ENCODE measurements at regions not wholly inside any gene's neighbourhood (a gene's known extent, or its start where the extent isn't known, plus 50 kb on each side); places are given as distances from the start of the nearest gene placed in this dataset.

DNA sequence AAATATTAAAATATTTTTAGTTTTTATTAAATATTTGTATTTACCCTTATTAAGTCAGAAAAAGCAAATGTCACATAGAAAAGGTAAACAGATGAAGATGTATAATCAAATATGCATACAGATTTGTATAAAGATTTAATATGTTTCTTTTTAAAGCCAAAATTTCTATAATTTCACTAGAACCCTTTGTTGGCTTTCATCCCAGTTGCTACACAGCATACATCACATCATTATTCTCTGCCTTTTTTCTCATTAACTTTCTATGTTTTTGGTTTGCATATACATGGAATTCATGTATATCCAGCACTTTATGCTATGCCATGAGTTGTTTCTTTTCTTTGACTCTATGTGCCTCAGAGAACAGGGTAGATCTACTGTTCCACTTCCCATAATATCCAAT lies 957.9 kb upstream of the ADGRL2 start:
- Histone ChIP-seq H3K27ac (ENCODE audit: insufficient read depth, low read depth, low read length, poor library complexity, severe bottlenecking) (no peak overlapping the region), H3K27me3 (ENCODE audit: control insufficient read depth, insufficient read depth, low read length, poor library complexity, severe bottlenecking) (no peaks in the 10 kb centered on the region), H3K4me3 (ENCODE audit: insufficient read depth, low read depth, low read length) (no peak overlapping the region), H3K9me3 (ENCODE audit: control insufficient read depth, low read length) (no peaks in the 10 kb centered on the region), H3K36me3 (ENCODE audit: control insufficient read depth, insufficient read depth, low read length) (no peaks in the 10 kb centered on the region), H3K4me1 (ENCODE audit: control insufficient read depth, insufficient read depth, low read length) (no peaks in the 10 kb centered on the region)

DNA sequence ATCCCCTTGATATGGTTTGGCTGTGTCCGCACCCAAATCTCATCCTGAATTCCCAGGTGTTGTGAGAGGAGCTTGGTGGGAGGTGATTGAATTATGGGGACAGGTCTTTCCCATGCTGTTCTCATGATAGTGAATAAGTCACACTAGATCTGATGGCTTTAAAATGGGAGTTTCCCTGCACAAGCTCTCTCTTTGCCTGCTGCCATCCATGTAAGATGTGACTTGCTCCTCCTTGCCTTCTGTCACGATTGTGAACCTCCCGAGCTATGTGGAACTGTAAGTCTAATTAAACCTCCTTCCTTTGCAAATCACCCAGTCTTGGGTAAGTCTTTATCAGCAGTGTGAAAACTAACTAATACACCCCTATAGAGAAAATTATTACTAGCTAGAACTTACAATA lies 959.5 kb upstream of the ADGRL2 start:
- Histone ChIP-seq H3K27me3 (ENCODE audit: control insufficient read depth, insufficient read depth, low read length, poor library complexity, severe bottlenecking) (no peaks in the 10 kb centered on the region), H3K27ac (ENCODE audit: insufficient read depth, low read depth, low read length, poor library complexity, severe bottlenecking) (no peak overlapping the region), H3K4me3 (ENCODE audit: insufficient read depth, low read depth, low read length) (no peak overlapping the region), H3K4me1 (ENCODE audit: control insufficient read depth, insufficient read depth, low read length) (no peaks in the 10 kb centered on the region), H3K9me3 (ENCODE audit: control insufficient read depth, low read length) (no peaks in the 10 kb centered on the region), H3K36me3 (ENCODE audit: control insufficient read depth, insufficient read depth, low read length) (no peaks in the 10 kb centered on the region)
- 91 to 98% methylated on average over 3 of the region's 3 CpGs for WGBS, 2 experiments

DNA sequence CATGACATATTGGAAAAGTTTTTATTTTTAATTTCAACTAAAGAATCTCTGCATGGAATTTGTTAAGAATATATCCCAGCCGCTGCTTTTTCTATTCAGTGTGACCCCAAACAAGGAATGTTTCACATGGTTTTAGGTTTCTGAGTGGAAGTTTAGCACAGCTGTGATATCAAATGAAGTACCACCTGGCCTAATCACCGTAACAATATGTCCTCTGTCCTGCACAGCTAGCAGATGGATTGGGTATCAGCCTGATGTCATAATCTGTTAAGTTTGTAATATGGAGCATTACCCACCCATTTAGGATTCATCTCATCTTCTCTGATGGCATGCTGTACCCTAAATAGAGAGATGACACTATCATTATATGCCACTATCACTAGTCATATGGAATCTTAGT lies 963.7 kb upstream of the ADGRL2 start:
- 88 to 100% methylated on average over 2 of the region's 2 CpGs for WGBS, 2 experiments
- no peak overlapping the region for H3K27ac ChIP-seq (ENCODE audit: insufficient read depth, low read depth, low read length, poor library complexity, severe bottlenecking)
- H3K4me1 ChIP-seq (ENCODE audit: control insufficient read depth, insufficient read depth, low read length) = no peaks in the 10 kb centered on the region
- H3K27me3 ChIP-seq (ENCODE audit: control insufficient read depth, insufficient read depth, low read length, poor library complexity, severe bottlenecking) = no peaks in the 10 kb centered on the region
- H3K36me3 ChIP-seq (ENCODE audit: control insufficient read depth, insufficient read depth, low read length) = no peaks in the 10 kb centered on the region
- H3K4me3 ChIP-seq (ENCODE audit: insufficient read depth, low read depth, low read length) = no peak overlapping the region
- H3K9me3 ChIP-seq (ENCODE audit: control insufficient read depth, low read length) = no peaks in the 10 kb centered on the region

DNA sequence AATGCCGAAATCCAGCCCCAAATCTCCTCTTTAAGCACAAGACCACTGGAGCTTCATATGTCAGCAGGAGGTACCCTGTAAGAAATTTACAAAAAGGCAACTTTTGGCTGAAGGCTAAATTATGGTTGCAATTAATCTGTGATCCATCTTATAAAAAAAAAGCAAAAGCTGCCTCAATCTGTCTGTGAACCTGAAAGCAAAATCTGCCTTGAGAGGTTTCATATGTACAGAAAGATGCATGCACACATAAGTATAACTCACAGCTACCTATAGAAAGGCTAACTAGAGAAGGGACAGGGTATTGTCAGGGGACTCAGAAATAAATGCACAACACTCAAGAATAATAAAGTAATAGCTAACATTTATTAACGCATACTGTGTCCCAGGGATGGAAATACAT lies 964.2 kb upstream of the ADGRL2 start:
- Histone ChIP-seq H3K4me3 (ENCODE audit: insufficient read depth, low read depth, low read length) (no peak overlapping the region), H3K36me3 (ENCODE audit: control insufficient read depth, insufficient read depth, low read length) (no peaks in the 10 kb centered on the region), H3K27me3 (ENCODE audit: control insufficient read depth, insufficient read depth, low read length, poor library complexity, severe bottlenecking) (no peaks in the 10 kb centered on the region), H3K27ac (ENCODE audit: insufficient read depth, low read depth, low read length, poor library complexity, severe bottlenecking) (no peak overlapping the region), H3K9me3 (ENCODE audit: control insufficient read depth, low read length) (no peaks in the 10 kb centered on the region), H3K4me1 (ENCODE audit: control insufficient read depth, insufficient read depth, low read length) (no peaks in the 10 kb centered on the region)
- 88 to 100% methylated on average over 1 of the region's 2 CpGs for WGBS, 2 experiments

DNA sequence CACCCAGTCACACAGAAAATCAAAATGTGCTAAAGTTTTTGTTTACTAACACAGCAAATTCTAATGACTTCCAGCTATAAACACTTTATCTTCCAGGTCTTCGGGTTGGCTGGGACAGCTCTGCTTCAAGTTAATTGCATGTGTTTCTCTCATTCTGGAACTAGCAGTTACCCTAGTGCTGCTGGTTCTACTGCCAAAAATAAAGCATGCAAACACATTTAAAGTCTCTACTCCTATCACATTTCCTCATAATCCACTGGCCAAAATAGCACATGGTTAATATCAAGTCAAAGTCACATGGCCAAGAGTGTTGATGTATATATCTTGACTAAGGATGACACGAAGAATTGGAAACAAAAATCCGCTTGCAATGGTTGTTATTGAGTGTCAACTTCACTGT lies 973.1 kb upstream of the ADGRL2 start:
- Histone ChIP-seq H3K36me3 (ENCODE audit: control insufficient read depth, insufficient read depth, low read length) (no peaks in the 10 kb centered on the region), H3K9me3 (ENCODE audit: control insufficient read depth, low read length) (no peaks in the 10 kb centered on the region), H3K4me1 (ENCODE audit: control insufficient read depth, insufficient read depth, low read length) (no peaks in the 10 kb centered on the region), H3K4me3 (ENCODE audit: insufficient read depth, low read depth, low read length) (no peak overlapping the region), H3K27me3 (ENCODE audit: control insufficient read depth, insufficient read depth, low read length, poor library complexity, severe bottlenecking) (no peaks in the 10 kb centered on the region), H3K27ac (ENCODE audit: insufficient read depth, low read depth, low read length, poor library complexity, severe bottlenecking) (no peak overlapping the region)
- 96 to 98% methylated on average over 3 of the region's 3 CpGs for WGBS, 2 experiments

DNA sequence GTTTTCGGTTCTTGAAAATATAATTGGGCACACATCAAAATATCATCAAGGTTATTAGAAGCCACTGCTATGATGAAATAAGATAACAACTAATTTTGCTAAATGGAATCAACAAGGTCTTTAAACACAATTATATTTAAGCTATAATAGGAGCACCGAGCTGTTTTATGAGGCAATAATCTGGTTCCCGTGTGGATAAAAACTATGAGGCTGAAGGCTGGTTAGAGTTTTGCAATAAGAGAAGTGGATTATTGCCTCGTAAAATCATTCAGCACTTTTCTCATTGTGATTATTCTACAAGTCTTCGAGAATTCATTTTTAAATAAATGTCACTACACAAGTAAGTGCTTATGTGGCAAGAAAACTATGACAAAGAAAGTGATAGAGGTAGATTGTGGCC lies 975.7 kb upstream of the ADGRL2 start:
- H3K27ac ChIP-seq (ENCODE audit: insufficient read depth, low read depth, low read length, poor library complexity, severe bottlenecking) = no peak overlapping the region
- no peaks in the 10 kb centered on the region for H3K4me1 ChIP-seq (ENCODE audit: control insufficient read depth, insufficient read depth, low read length)
- no peaks in the 10 kb centered on the region for H3K9me3 ChIP-seq (ENCODE audit: control insufficient read depth, low read length)
- no peaks in the 10 kb centered on the region for H3K36me3 ChIP-seq (ENCODE audit: control insufficient read depth, insufficient read depth, low read length)
- WGBS, 2 experiments = 95 to 100% methylated on average over 2 to 5 of the region's 5 CpGs
- no peaks in the 10 kb centered on the region for H3K27me3 ChIP-seq (ENCODE audit: control insufficient read depth, insufficient read depth, low read length, poor library complexity, severe bottlenecking)
- no peak overlapping the region for H3K4me3 ChIP-seq (ENCODE audit: insufficient read depth, low read depth, low read length)

DNA sequence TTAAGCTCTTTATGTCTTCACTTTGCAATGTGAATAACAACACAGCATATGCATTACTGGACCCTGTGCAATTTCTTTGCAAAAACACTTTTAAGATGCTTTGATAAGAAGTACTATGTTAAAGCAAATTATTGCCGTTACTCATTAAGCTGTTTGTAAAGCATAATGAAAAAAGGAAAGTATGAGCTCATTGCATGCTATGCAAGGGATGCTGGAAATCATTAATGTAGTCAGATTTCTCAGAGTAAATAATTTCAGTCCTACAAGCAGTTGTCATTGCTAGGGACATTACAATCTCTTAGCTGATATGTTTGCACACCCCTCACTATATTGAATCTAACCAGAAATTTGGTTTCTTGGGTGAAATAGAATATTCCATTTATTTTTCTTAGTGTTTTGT lies 982.5 kb upstream of the ADGRL2 start:
- H3K36me3 ChIP-seq (ENCODE audit: control insufficient read depth, insufficient read depth, low read length) = no peaks in the 10 kb centered on the region
- no peak overlapping the region for H3K4me3 ChIP-seq (ENCODE audit: insufficient read depth, low read depth, low read length)
- 81 to 100% methylated on average over 1 of the region's 1 CpG for WGBS, 2 experiments
- H3K9me3 ChIP-seq (ENCODE audit: control insufficient read depth, low read length) = no peaks in the 10 kb centered on the region
- no peaks in the 10 kb centered on the region for H3K27me3 ChIP-seq (ENCODE audit: control insufficient read depth, insufficient read depth, low read length, poor library complexity, severe bottlenecking)
- H3K4me1 ChIP-seq (ENCODE audit: control insufficient read depth, insufficient read depth, low read length) = no peaks in the 10 kb centered on the region
- no peak overlapping the region for H3K27ac ChIP-seq (ENCODE audit: insufficient read depth, low read depth, low read length, poor library complexity, severe bottlenecking)

DNA sequence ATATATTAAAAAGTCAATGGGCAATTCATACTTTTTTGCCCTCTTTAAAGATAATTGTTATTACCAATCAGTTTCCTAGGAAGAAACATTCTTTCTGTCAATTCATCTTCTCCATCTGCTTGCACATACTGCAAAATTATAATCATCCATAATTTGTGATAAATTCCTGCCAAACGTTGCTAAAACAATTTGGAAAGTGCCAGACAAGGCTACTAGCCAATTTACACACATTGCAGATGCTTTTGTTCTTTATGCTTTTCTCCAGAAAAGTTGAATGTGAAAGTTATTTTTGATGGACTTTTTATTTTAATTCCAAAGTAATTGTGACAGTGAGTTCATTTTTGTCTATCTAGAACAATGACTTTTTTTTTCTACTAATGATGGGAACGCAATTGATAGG lies 992.8 kb upstream of the ADGRL2 start:
- 85 to 100% methylated on average over 1 to 2 of the region's 2 CpGs for WGBS, 2 experiments

DNA sequence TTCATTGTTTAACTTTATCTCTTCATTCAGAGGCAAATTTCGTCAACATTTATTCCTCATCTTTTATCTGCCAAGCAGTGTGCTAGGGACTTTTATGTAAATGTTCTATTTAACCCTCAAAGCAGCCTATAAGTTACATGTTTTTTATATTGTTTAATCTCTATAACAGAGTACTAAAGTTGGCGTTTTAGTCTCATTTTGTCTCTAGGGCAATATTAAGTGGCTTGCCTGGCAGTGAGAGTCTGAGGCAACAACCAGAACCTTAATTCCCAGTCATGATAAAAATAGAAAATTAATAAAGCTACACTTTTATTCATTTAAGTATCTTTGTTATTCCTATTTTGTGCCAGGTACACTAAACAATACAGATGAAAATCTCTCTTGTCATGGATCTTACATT lies 994.3 kb upstream of the ADGRL2 start:
- no peak overlapping the region for H3K27ac ChIP-seq (ENCODE audit: insufficient read depth, low read depth, low read length, poor library complexity, severe bottlenecking)
- no peaks in the 10 kb centered on the region for H3K36me3 ChIP-seq (ENCODE audit: control insufficient read depth, insufficient read depth, low read length)
- H3K4me1 ChIP-seq (ENCODE audit: control insufficient read depth, insufficient read depth, low read length) = no peaks in the 10 kb centered on the region
- H3K4me3 ChIP-seq (ENCODE audit: insufficient read depth, low read depth, low read length) = no peak overlapping the region
- no peaks in the 10 kb centered on the region for H3K9me3 ChIP-seq (ENCODE audit: control insufficient read depth, low read length)
- 95 to 100% methylated on average over 1 to 2 of the region's 2 CpGs for WGBS, 2 experiments
- no peaks in the 10 kb centered on the region for H3K27me3 ChIP-seq (ENCODE audit: control insufficient read depth, insufficient read depth, low read length, poor library complexity, severe bottlenecking)

More for the DNA sequence above, 992.8 kb upstream of the ADGRL2 start:
- H3K9me3 ChIP-seq (ENCODE audit: control insufficient read depth, low read length) = no peaks in the 10 kb centered on the region
- no peak overlapping the region for H3K4me3 ChIP-seq (ENCODE audit: insufficient read depth, low read depth, low read length)
- no peak overlapping the region for H3K27ac ChIP-seq (ENCODE audit: insufficient read depth, low read depth, low read length, poor library complexity, severe bottlenecking)
- H3K27me3 ChIP-seq (ENCODE audit: control insufficient read depth, insufficient read depth, low read length, poor library complexity, severe bottlenecking) = no peaks in the 10 kb centered on the region
- no peaks in the 10 kb centered on the region for H3K4me1 ChIP-seq (ENCODE audit: control insufficient read depth, insufficient read depth, low read length)
- H3K36me3 ChIP-seq (ENCODE audit: control insufficient read depth, insufficient read depth, low read length) = no peaks in the 10 kb centered on the region

DNA sequence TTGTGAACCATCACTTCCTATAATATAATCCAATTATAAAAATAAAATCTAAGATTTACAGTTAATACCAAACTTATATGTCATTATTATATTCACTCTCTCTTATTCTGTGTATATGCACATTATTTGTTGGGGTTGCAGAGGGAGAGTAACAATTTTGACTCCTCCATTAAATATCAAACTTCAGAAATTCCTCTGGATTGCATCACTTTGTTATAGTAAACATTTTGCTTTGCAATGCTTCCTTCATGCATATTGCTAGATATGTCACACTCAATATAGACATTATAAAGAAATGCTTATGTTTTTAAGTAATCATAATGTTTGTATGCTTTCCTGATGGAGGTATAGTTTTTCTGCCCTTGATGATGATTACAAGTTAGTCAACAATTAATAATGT lies 999.0 kb upstream of the ADGRL2 start:
- H3K36me3 ChIP-seq (ENCODE audit: control insufficient read depth, insufficient read depth, low read length) = no peaks in the 10 kb centered on the region
- H3K4me3 ChIP-seq (ENCODE audit: insufficient read depth, low read depth, low read length) = no peak overlapping the region
- no peaks in the 10 kb centered on the region for H3K4me1 ChIP-seq (ENCODE audit: control insufficient read depth, insufficient read depth, low read length)
- H3K9me3 ChIP-seq (ENCODE audit: control insufficient read depth, low read length) = no peaks in the 10 kb centered on the region
- no peaks in the 10 kb centered on the region for H3K27me3 ChIP-seq (ENCODE audit: control insufficient read depth, insufficient read depth, low read length, poor library complexity, severe bottlenecking)
- no peak overlapping the region for H3K27ac ChIP-seq (ENCODE audit: insufficient read depth, low read depth, low read length, poor library complexity, severe bottlenecking)

DNA sequence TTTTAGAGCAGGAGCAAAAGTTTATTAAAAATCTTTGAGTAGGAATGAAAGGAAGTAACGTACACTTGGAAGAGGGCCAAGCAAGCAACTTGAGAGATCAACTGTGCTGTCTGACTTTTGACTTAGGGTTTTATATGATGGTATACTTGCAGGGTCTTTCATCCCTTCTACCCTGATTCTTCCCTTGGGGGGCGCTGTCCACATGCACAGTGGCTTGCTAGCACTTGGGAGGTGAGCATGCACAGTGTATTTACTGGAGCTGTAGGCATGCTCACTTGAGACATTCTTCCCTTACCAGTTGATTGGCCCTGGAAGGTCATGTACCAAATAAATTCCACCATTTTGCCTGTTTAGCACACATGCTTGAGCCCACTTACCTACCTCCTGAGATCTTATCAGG lies 1001.3 kb upstream of the ADGRL2 start:
- Histone ChIP-seq H3K4me3 (ENCODE audit: insufficient read depth, low read depth, low read length) (no peak overlapping the region), H3K4me1 (ENCODE audit: control insufficient read depth, insufficient read depth, low read length) (no peaks in the 10 kb centered on the region), H3K36me3 (ENCODE audit: control insufficient read depth, insufficient read depth, low read length) (no peaks in the 10 kb centered on the region), H3K27ac (ENCODE audit: insufficient read depth, low read depth, low read length, poor library complexity, severe bottlenecking) (no peak overlapping the region), H3K27me3 (ENCODE audit: control insufficient read depth, insufficient read depth, low read length, poor library complexity, severe bottlenecking) (no peaks in the 10 kb centered on the region), H3K9me3 (ENCODE audit: control insufficient read depth, low read length) (no peaks in the 10 kb centered on the region)
- WGBS, 2 experiments = 81 to 86% methylated on average over 2 of the region's 2 CpGs
